ENCODE measurements at regions not wholly inside any gene's neighbourhood (a gene's known extent, or its start where the extent isn't known, plus 50 kb on each side); places are given as distances from the start of the nearest gene placed in this dataset.

DNA sequence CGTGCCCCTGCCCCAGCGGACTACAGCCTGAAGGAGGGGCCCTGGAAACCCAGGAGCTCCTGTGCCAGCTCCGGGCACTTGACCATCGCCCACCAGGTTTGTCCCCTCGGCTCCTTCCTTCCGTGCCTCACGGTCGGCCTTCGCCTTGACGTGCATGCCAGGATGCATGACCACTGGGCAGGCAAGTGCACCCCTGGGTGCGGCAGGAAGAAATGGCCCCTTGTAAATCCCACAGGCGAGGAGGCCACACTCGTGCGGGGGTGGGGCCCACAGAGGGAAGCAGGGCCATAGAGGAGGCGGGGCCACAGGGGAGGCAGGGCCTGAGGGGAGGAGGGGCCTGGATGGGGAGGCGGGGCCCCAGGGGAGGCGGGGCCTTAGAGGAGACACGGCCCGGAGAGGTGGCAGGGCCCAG is 81.7 kb downstream of the YTHDF1 start:
- no peak overlapping the region for H3K4me3 ChIP-seq
- intact Hi-C loops (cut with DNase I, micrococcal nuclease) = no loop called here
- H3K9me3 ChIP-seq = no peaks in the 10 kb centered on the region
- peak in 2 of 3 donors; percentile 12 to 37 for DNase-seq
- H3K36me3 ChIP-seq (ENCODE audit: low read depth) = no peaks in the 10 kb centered on the region
- ATAC-seq = no peak
- H3K4me1 ChIP-seq (ENCODE audit: low read depth) = no peaks in the 10 kb centered on the region
- TF ChIP-seq, protein P1, sequence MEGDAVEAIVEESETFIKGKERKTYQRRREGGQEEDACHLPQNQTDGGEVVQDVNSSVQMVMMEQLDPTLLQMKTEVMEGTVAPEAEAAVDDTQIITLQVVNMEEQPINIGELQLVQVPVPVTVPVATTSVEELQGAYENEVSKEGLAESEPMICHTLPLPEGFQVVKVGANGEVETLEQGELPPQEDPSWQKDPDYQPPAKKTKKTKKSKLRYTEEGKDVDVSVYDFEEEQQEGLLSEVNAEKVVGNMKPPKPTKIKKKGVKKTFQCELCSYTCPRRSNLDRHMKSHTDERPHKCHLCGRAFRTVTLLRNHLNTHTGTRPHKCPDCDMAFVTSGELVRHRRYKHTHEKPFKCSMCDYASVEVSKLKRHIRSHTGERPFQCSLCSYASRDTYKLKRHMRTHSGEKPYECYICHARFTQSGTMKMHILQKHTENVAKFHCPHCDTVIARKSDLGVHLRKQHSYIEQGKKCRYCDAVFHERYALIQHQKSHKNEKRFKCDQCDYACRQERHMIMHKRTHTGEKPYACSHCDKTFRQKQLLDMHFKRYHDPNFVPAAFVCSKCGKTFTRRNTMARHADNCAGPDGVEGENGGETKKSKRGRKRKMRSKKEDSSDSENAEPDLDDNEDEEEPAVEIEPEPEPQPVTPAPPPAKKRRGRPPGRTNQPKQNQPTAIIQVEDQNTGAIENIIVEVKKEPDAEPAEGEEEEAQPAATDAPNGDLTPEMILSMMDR (IDR thresholded peaks at IDR 0.05) = no peak

DNA sequence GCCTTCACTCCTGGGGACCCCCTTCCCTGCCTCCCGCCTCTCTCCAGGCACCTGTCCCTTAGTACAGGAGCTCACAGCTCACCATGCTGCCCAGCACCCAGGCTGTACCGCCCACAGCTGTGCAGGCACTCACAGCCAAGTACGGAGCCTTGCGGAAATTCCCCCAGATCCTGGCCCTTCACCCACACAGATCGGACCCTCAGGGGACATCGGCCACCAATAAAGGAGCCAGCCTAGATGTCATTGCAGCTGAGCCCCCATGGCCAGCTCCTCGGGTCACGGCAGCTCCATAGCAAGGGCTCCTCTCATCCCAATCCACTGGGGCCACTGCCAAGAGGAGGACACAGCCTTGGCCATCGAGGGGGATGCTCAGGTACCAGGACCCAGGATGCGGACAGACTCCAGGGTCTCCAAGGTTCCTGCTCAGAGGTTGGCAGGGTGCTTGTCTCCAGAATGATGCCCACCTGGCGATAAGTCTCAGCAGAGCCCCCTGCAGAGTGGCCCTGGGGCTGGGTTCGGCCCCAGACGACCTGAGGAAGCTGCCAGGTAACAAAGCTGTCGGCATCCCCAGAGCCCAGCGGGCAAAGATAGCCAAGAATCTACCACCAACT is 82.3 kb downstream of the YTHDF1 start:
- H3K36me3 ChIP-seq (ENCODE audit: low read depth) = no peaks in the 10 kb centered on the region
- intact Hi-C loops (cut with DNase I, micrococcal nuclease) = no loop called here
- H3K4me1 ChIP-seq (ENCODE audit: low read depth) = no peaks in the 10 kb centered on the region
- H3K9me3 ChIP-seq = no peaks in the 10 kb centered on the region
- H3K4me3 ChIP-seq = no peak overlapping the region
- DNase-seq (peak in 2 of 3 donors; percentile 12 to 16), ATAC-seq (no peak)
- TF ChIP-seq, protein P1 (IDR thresholded peaks at IDR 0.05) = no peak

DNA sequence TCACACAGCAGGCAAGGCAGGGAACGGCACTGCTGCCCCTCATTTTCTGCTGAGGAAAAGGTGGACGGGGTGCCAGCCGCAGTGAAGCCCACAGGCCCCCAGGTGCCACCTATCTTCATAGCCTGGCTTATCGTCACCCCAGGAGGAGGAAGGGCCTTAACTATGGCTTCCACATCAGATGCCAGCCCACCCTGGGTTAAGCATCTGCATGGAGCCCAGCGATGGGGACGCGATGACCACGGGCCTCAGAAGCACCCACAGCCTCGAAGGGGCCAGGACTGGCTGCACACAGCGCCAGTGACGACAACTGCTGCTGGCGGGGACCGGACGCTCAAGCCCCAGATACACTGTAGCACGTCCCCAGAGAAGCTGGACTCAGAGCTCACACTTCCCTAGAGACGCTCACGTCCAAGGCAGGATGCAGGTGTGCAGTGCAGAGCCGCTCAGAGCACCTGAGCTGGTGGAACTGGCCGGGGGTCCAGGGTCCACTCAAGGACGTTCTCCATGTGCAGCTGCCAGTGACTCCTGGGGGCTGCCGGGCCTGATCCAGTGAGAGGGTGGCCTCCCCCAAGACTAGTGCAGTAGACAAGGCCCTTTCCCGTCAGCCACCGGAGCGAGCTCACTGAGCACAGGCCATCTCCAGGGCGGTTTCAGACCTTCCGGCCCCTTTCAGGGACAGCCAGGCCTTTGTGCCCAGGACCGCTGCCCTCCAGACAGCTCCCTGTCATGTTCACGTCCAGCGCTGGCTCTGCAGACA is 83.0 kb downstream of the YTHDF1 start:
- DNase-seq (peak in 2 of 3 donors; percentile 9 to 34), ATAC-seq (no peak)
- no peaks in the 10 kb centered on the region for H3K9me3 ChIP-seq
- TF ChIP-seq, protein P1 (IDR thresholded peaks at IDR 0.05) = no peak
- intact Hi-C loops (cut with DNase I, micrococcal nuclease) = no loop called here
- H3K4me3 ChIP-seq = no peak overlapping the region
- no peaks in the 10 kb centered on the region for H3K4me1 ChIP-seq (ENCODE audit: low read depth)
- no peaks in the 10 kb centered on the region for H3K36me3 ChIP-seq (ENCODE audit: low read depth)

DNA sequence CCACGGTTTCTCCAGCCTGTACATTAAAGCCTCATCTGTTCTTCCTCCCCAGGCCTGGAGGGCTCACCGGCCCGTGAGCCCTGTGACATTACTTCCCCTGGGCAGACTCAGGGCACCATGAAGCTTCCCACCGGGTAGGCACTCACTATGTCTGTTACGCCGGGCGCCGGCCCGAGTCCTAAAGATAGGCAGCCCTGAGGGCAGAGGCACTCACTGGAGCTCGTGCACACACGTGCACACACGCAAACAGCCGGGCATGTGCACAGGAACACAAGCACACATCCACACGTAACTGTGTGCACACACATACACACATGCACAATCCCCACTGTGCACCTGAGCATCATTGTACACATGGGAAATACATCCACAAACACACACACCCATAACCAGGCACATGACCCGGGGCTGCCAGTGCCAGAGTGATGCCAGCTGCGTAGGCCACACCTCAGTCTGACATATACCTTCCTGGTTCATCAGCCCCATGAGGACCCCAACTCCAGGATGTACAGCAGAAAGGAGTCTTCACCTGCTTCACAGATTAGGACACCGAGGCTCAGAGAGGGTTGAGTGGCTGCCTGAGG is 83.7 kb downstream of the YTHDF1 start:
- intact Hi-C loops (cut with DNase I, micrococcal nuclease) = no loop called here

DNA sequence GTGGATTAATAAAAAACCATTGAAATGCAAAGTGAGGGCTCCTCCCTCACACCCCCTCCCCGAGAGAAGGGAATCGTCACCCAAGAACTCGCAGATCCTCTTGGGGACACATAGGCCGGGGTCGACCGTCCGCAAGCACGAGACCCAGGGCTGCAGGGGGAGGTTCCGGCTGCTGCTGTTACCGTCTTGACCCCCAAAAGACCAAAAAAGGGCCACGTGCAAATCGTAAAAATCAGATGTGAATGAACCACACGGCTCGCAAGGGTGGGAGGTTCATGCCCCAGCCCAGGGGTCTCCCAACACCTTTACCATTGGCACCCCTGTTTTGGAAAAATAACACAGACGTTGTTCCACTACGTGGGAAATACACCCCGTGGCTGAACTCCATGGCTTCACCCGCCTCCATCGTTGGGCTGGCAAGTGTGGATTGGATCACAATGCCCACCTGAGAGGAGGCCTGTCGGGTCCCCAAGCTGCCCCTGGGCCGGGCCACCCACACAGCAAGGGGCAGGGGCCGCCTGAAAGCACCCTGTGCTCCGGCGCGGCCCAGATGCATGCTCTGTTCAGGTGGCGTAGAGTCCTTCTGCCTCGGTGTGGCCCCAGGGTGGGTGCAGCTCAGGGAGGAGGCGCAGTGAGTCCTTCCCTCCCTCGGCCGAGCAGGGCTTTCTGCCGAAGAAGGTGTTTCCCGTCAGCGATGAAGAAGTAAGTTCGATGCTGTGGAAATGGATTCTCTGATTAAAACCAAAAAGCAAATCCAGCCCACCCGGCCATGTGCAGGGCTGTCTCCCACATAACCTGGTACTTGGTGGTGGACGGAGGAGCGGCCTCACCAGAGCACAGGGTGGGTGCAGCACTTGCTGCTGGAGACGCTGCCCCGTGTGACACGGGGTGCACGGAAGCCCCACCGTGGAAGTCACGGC is 85.0 kb downstream of the YTHDF1 start:
- intact Hi-C loops (cut with DNase I, micrococcal nuclease) = no loop called here
- Histone ChIP-seq H3K4me3 (no peak overlapping the region), H3K36me3 (ENCODE audit: low read depth) (no peaks in the 10 kb centered on the region), H3K4me1 (ENCODE audit: low read depth) (no peaks in the 10 kb centered on the region), H3K9me3 (no peaks in the 10 kb centered on the region)
- ATAC-seq = no peak
- TF ChIP-seq, protein P1 (IDR thresholded peaks at IDR 0.05) = no peak
- DNase-seq = peak in 2 of 3 donors; percentile 8 to 44

More for the DNA sequence above, 83.7 kb downstream of the YTHDF1 start:
- peak in 2 of 3 donors; percentile 7 to 18 for DNase-seq
- H3K4me1 ChIP-seq (ENCODE audit: low read depth) = no peaks in the 10 kb centered on the region
- no peaks in the 10 kb centered on the region for H3K36me3 ChIP-seq (ENCODE audit: low read depth)
- no peak overlapping the region for H3K4me3 ChIP-seq
- ATAC-seq = no peak
- no peaks in the 10 kb centered on the region for H3K9me3 ChIP-seq
- TF ChIP-seq, protein P1 (IDR thresholded peaks at IDR 0.05) = no peak
